GM23338 (cell line): ENCODE measurements at regions not wholly inside any gene's neighbourhood (a gene's known extent, or its start where the extent isn't known, plus 50 kb on each side); places are given as distances from the start of the nearest gene placed in this dataset.

Experiments used
- ATAC-seq: fragments of 200-7000 bp; cut with Tn5 transposase; 3 replicates; pipeline ENCODE4 v1.9.1; 2020
- DNase-seq: peaks from one replicate; pipeline ENCODE4 v3.0.0-alpha.2; 2015; ENCODE audit warnings: low spot score
- H2AFZ ChIP-seq: fragments of 200-600 bp; sonication (generic); 2 replicates; pipeline ENCODE4 v1.8.0; 2016; ENCODE audit warnings: antibody characterized with exemption, mild to moderate bottlenecking, moderate library complexity
- H3F3A ChIP-seq: fragments of 200-600 bp; sonication (generic); replicated peaks from 2 replicates; pipeline ENCODE4 v1.8.0; 2017; ENCODE audit warnings: antibody characterized with exemption, mixed run types, low read depth
- H3K27ac ChIP-seq: fragments of 200-600 bp; sonication (generic); 2 replicates; pipeline ENCODE4 v1.6.1; 2016; ENCODE audit warnings: low read depth
- H3K27me3 ChIP-seq: fragments of 200-600 bp; sonication (generic); 2 replicates; pipeline ENCODE4 v1.8.0; 2016; ENCODE audit warnings: mild to moderate bottlenecking, mixed run types, moderate library complexity; ENCODE audit not compliant: insufficient read depth
- H3K36me3 ChIP-seq: fragments of 200-600 bp; sonication (generic); 2 replicates; pipeline ENCODE4 v1.8.0; 2016; ENCODE audit warnings: mild to moderate bottlenecking; ENCODE audit not compliant: insufficient read depth
- H3K4me1 ChIP-seq: fragments of 200-600 bp; sonication (generic); 2 replicates; pipeline ENCODE4 v1.8.0; 2016; ENCODE audit warnings: mild to moderate bottlenecking, moderate library complexity; ENCODE audit not compliant: insufficient read depth
- H3K4me2 ChIP-seq: fragments of 200-600 bp; sonication (generic); 2 replicates; pipeline ENCODE4 v1.7.1; 2017; ENCODE audit warnings: mixed run types
- H3K4me3 ChIP-seq: fragments of 200-600 bp; sonication (generic); 2 replicates; pipeline ENCODE4 v1.6.1; 2016; ENCODE audit warnings: mixed run types
- H3K79me2 ChIP-seq: fragments of 200-600 bp; sonication (generic); replicated peaks from 2 replicates; pipeline ENCODE4 v1.8.0; 2017; ENCODE audit warnings: mild to moderate bottlenecking; ENCODE audit not compliant: insufficient read depth
- H3K9me2 ChIP-seq: fragments of 200-600 bp; sonication (generic); 2 replicates; pipeline ENCODE4 v1.8.0; 2017; ENCODE audit not compliant: insufficient read depth
- H4K20me1 ChIP-seq: fragments of 200-600 bp; sonication (generic); replicated peaks from 2 replicates; pipeline ENCODE4 v1.8.0; 2017; ENCODE audit warnings: mild to moderate bottlenecking; ENCODE audit not compliant: insufficient read depth
- H3K27ac Mint-ChIP-seq: 2 replicates; pipeline ENCODE4 v1.8.0; 2020; ENCODE audit warnings: inconsistent platforms, mild to moderate bottlenecking, moderate library complexity, mixed read lengths
- H3K27me3 Mint-ChIP-seq: 3 replicates; pipeline ENCODE4 v1.8.0; 2022; ENCODE audit warnings: low read depth, mild to moderate bottlenecking, moderate library complexity, mixed read lengths, inconsistent platforms; ENCODE audit not compliant: insufficient read depth, poor library complexity
- H3K36me3 Mint-ChIP-seq: 3 replicates; pipeline ENCODE4 v1.8.0; 2021; ENCODE audit warnings: low read depth, mild to moderate bottlenecking, inconsistent platforms, moderate library complexity, mixed read lengths
- H3K4me1 Mint-ChIP-seq: 3 replicates; pipeline ENCODE4 v1.8.0; 2020; ENCODE audit warnings: mild to moderate bottlenecking, inconsistent platforms, mixed read lengths
- H3K4me3 Mint-ChIP-seq: 3 replicates; pipeline ENCODE4 v1.8.0; 2021; ENCODE audit warnings: moderate library complexity, mild to moderate bottlenecking, inconsistent platforms, mixed read lengths
- H3K9me3 Mint-ChIP-seq: 3 replicates; pipeline ENCODE4 v1.8.0; 2020; ENCODE audit warnings: moderate library complexity, mild to moderate bottlenecking, inconsistent platforms, mixed read lengths
- CREB1 ChIP-seq: fragments of 250-450 bp; sonication (Bioruptor Pico); IDR thresholded peaks from 2 replicates; pipeline ENCODE4 v1.5.0; 2020; ENCODE audit warnings: low read depth, mild to moderate bottlenecking, moderate library complexity
- CTCF ChIP-seq, 2 experiments: fragments of 200-600 bp in 1 of 2; sonication (generic) in 1 of 2; conservative IDR thresholded peaks; 2 replicates each; pipeline versions ENCODE4 v1.5.1 to v1.6.1; 2016 to 2017; ENCODE audit warnings: antibody characterized with exemption in 2 of 2, low read depth in 2 of 2, mild to moderate bottlenecking in 2 of 2, moderate library complexity in 1 of 2
- EZH2 ChIP-seq: fragments of 200-600 bp; sonication (generic); IDR thresholded peaks from one replicate; pipeline ENCODE4 v1.8.0; 2017; ENCODE audit warnings: antibody characterized with exemption, mild to moderate bottlenecking, low read depth; ENCODE audit not compliant: unreplicated experiment
- EZH2phosphoT487 ChIP-seq: fragments of 200-600 bp; sonication (generic); IDR thresholded peaks from one replicate; pipeline ENCODE4 v1.8.1; 2018; ENCODE audit warnings: antibody characterized with exemption; ENCODE audit not compliant: unreplicated experiment
- JUNB ChIP-seq: IDR thresholded peaks from one replicate; pipeline ENCODE4 v1.6.1; 2016; ENCODE audit warnings: antibody characterized with exemption; ENCODE audit not compliant: unreplicated experiment
- NANOG ChIP-seq: IDR thresholded peaks from 2 replicates; pipeline ENCODE4 v1.6.1; 2016; ENCODE audit warnings: antibody characterized with exemption, borderline replicate concordance
- POLR2AphosphoS5 ChIP-seq: IDR thresholded peaks from 2 replicates; pipeline ENCODE4 v1.6.1; 2016; ENCODE audit warnings: antibody characterized with exemption, low read depth
- REST ChIP-seq: IDR thresholded peaks from one replicate; pipeline ENCODE4 v1.6.1; 2018; ENCODE audit warnings: antibody characterized with exemption; ENCODE audit not compliant: unreplicated experiment
- STAT1 ChIP-seq: IDR thresholded peaks from one replicate; pipeline ENCODE4 v1.6.1; 2016; ENCODE audit warnings: antibody characterized with exemption; ENCODE audit not compliant: unreplicated experiment
- ZNF114 ChIP-seq: fragments of 250-450 bp; sonication (Bioruptor Pico); IDR thresholded peaks from 2 replicates; pipeline ENCODE4 v1.5.0; 2020; ENCODE audit warnings: mild to moderate bottlenecking, moderate library complexity
- ZNF331 ChIP-seq: fragments of 250-450 bp; sonication (Bioruptor Pico); IDR thresholded peaks from 2 replicates; pipeline ENCODE4 v1.5.0; 2020; ENCODE audit warnings: low read depth, mild to moderate bottlenecking, moderate library complexity

- TF ChIP-seq STAT1 (no peak), ZNF114 (CRISPR knock-in tag) (no peak), NANOG (no peak)
Measured at GRCh38 chr12:48413388-48413787, 59.0 kb upstream of the ANP32D start (continued).

GRCh38 chr12:48414021-48414420, 58.3 kb upstream of the ANP32D start:
- Histone ChIP-seq H4K20me1 (no peaks in the 10 kb centered on the region), H3K27ac (no peak overlapping the region), H3K4me1 (no peaks in the 10 kb centered on the region), H3F3A (no peaks in the 10 kb centered on the region), H3K27me3 (peaks cover 50% of the 10 kb centered on the region), H3K9me2 (peaks cover 4% of the 10 kb centered on the region; the same call in 1 of the 2 replicates), H3K36me3 (no peaks in the 10 kb centered on the region; the same call in 1 of the 2 replicates), H3K4me3 (no peak overlapping the region), H3K4me2 (no peak overlapping the region), H3K79me2 (no peaks in the 10 kb centered on the region), H2AFZ (no peak overlapping the region)
- H3K4me3 Mint-ChIP-seq = no peak overlapping the region
- TF ChIP-seq NANOG (no peak), REST (no peak), CTCF (conservative IDR thresholded peaks at IDR 0.05; ENCODE audit: low read depth in 2 of 2) (no peak), EZH2phosphoT487 (no peak), POLR2AphosphoS5 (no peak), EZH2 (no peak), STAT1 (no peak), CREB1 (CRISPR knock-in tag) (no peak), ZNF331 (no peak), ZNF114 (CRISPR knock-in tag) (no peak), JUNB (no peak)
- H3K36me3 Mint-ChIP-seq = peaks cover 11% of the 10 kb centered on the region
- peaks cover 10% of the 10 kb centered on the region for H3K27me3 Mint-ChIP-seq
- peaks cover 5% of the 10 kb centered on the region; the same call in 2 of the 3 replicates for H3K4me1 Mint-ChIP-seq
- no peak overlapping the region for H3K27ac Mint-ChIP-seq
- no peak for DNase-seq
- H3K9me3 Mint-ChIP-seq = peaks cover 18% of the 10 kb centered on the region
- no peak for ATAC-seq
